Activated T-helper 17 cell treated with anti-CD3 and anti-CD28 coated beads, Interleukin-2, amount 50 U/mL, for 72 hours (primary cell): ENCODE measurements at regions not wholly inside any gene's neighbourhood (a gene's known extent, or its start where the extent isn't known, plus 50 kb on each side); places are given as distances from the start of the nearest gene placed in this dataset.
"Not testable (repeated sequence)": the region's sequence is repeated elsewhere in the genome, so short reads cannot be mapped to it uniquely, and the experiment has no call there.

Experiments
- ATAC-seq: fragments of 150-1000 bp; cut with Tn5 transposase; replicated peaks from 2 replicates; pipeline ENCODE4 v1.10.0; 2021; ENCODE audit warnings: mild to moderate bottlenecking, moderate library complexity
- H3K27ac Mint-ChIP-seq: one replicate; pipeline ENCODE4 v1.8.0; 2022; ENCODE audit warnings: mixed read lengths
- H3K27me3 Mint-ChIP-seq: one replicate; pipeline ENCODE4 v1.8.0; 2022; ENCODE audit warnings: mixed read lengths
- H3K36me3 Mint-ChIP-seq: one replicate; pipeline ENCODE4 v1.8.0; 2022; ENCODE audit warnings: low read depth, mild to moderate bottlenecking, mixed read lengths
- H3K4me1 Mint-ChIP-seq: one replicate; pipeline ENCODE4 v1.8.0; 2022; ENCODE audit warnings: mixed read lengths
- H3K4me3 Mint-ChIP-seq: one replicate; pipeline ENCODE4 v1.8.0; 2022; ENCODE audit warnings: mild to moderate bottlenecking, mixed read lengths
- H3K9me3 Mint-ChIP-seq: one replicate; pipeline ENCODE4 v1.8.0; 2022; ENCODE audit warnings: mixed read lengths

DNA sequence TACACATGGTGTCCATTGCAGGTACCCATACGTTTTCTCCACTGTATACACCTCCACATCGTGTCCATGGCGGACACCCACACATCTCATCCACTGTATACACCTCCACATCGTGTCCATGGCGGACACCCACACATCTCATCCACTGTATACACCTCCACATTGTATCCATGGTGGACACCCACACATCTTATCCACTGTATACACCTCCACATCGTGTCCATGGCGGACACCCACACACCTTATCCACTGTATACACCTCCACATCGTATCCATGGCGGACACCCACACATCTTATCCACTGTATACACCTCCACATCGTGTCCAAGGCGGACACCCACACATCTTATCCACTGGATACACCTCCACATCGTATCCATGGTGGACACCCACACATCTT is 50.4 kb upstream of the TTC34 start:
- H3K36me3 Mint-ChIP-seq, H3K4me3 Mint-ChIP-seq, ATAC-seq, H3K4me1 Mint-ChIP-seq, H3K9me3 Mint-ChIP-seq, H3K27ac Mint-ChIP-seq: not testable (repeated sequence)
- peaks cover 18% of the 10 kb centered on the region for H3K27me3 Mint-ChIP-seq

- Mint-ChIP-seq H3K4me3 (no peak overlapping the region), H3K4me1 (peaks cover 4% of the 10 kb centered on the region), H3K27ac (no peak overlapping the region), H3K27me3 (peaks cover 16% of the 10 kb centered on the region), H3K9me3 (peaks cover 2% of the 10 kb centered on the region), H3K36me3 (no peaks in the 10 kb centered on the region)
- no peak for ATAC-seq
Measured at GRCh38 chr1:2853711-2854110, 52.2 kb upstream of the TTC34 start.

DNA sequence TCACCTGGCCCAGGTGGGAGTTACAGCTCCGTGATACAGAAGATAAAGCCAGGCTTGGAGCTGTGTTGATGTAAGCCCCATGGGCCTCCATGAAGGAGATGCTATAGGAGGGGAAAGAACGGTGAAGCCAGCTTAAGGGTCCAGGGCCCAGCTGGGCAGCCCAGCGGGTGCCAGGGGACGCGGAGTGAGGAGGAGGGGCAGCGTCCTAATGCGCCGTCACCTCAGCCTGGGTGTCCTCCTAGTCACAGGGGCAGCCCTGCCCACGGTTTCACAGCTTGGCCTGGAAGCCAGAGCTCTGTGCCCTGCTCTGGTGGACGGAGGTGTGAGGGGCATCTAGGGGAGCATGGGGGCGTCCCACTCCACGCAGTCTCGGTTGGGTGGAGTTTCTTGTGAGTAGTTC is 52.7 kb upstream of the TTC34 start:
- Mint-ChIP-seq H3K4me3 (no peak overlapping the region), H3K9me3 (peaks cover 3% of the 10 kb centered on the region), H3K36me3 (no peaks in the 10 kb centered on the region), H3K27ac (no peak overlapping the region), H3K4me1 (peaks cover 6% of the 10 kb centered on the region), H3K27me3 (peaks cover 11% of the 10 kb centered on the region)
- ATAC-seq: no peak

- Mint-ChIP-seq H3K27ac (no peak overlapping the region), H3K4me3 (no peak overlapping the region), H3K27me3 (peaks cover 10% of the 10 kb centered on the region), H3K36me3 (no peaks in the 10 kb centered on the region), H3K4me1 (peaks cover 6% of the 10 kb centered on the region), H3K9me3 (peaks cover 3% of the 10 kb centered on the region)
- ATAC-seq: no peak
Measured at GRCh38 chr1:2854611-2855010, 53.1 kb upstream of the TTC34 start.

GRCh38 chr1:2855206-2856065 is 53.9 kb upstream of the TTC34 start:
- Mint-ChIP-seq H3K27me3 (peaks cover 5% of the 10 kb centered on the region), H3K4me3 (no peak overlapping the region), H3K27ac (no peak overlapping the region), H3K36me3 (no peaks in the 10 kb centered on the region), H3K4me1 (peaks cover 6% of the 10 kb centered on the region), H3K9me3 (peaks cover 3% of the 10 kb centered on the region)
- no peak for ATAC-seq

- Mint-ChIP-seq H3K27me3 (peaks cover 4% of the 10 kb centered on the region), H3K36me3 (no peaks in the 10 kb centered on the region), H3K27ac (no peak overlapping the region), H3K9me3 (peaks cover 3% of the 10 kb centered on the region), H3K4me1 (peaks cover 6% of the 10 kb centered on the region), H3K4me3 (no peak overlapping the region)
- no peak for ATAC-seq
Measured at GRCh38 chr1:2856066-2856390, 54.5 kb upstream of the TTC34 start.

DNA sequence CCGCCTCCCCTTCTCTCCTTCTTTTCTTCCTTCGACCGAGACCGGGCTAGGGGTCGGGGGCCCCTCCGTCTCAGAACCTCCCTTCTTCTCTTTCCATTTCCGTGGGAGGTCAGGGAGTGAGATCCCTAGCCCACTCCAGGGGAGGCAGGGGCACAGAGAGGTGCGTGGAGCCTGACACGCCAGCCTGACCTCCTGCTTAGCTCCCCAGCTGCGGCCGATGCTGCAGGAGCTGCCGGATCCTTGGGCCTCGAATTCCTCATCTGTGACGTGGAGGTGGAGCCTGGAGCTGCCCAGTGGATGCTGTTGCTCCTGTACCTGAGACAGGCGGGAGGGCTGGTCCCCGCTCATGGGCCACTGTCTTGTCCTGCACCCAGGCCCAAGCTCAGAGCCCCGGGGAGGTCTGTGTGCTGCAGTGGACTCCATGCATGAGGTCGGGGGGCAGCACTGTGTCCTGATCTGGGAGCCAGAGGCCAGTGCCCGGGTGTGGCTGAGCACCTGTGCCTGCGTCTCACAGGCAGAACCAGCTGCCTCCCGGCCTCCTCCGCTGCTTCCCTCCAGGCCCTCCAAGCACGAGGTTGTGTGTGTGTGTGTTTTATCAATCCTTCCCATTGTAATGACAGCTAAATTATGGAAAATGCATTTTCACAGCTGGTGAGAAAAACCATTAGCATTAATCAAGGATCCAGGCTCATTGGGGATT is 55.3 kb upstream of the TTC34 start:
- no peak overlapping the region for H3K4me3 Mint-ChIP-seq
- no peaks in the 10 kb centered on the region for H3K27me3 Mint-ChIP-seq
- peaks cover 6% of the 10 kb centered on the region for H3K4me1 Mint-ChIP-seq
- no peak overlapping the region for H3K27ac Mint-ChIP-seq
- peaks cover 3% of the 10 kb centered on the region for H3K9me3 Mint-ChIP-seq
- no peaks in the 10 kb centered on the region for H3K36me3 Mint-ChIP-seq
- no peak for ATAC-seq

DNA sequence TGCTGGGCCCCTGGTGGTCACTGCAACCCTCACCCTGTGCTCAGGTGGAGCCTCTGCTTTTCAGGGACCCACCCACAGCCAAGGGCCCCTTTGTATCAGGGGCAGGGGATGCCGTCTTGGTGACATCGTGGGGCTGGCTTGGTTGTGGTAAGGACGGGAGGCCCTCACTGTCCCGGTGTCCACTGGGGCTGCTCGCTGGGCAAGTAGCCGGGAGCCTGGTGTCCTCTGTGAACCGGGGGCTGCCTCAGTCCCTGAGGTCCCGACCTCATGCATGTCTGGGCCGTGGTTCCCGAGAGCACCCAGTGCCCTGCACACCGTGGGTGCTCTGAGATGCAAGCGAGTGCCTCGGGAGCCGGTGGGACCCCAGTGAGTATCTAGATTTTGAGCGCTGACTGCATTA is 56.0 kb upstream of the TTC34 start:
- Mint-ChIP-seq H3K27ac (no peak overlapping the region), H3K36me3 (no peaks in the 10 kb centered on the region), H3K27me3 (no peaks in the 10 kb centered on the region), H3K4me1 (peaks cover 6% of the 10 kb centered on the region), H3K9me3 (peaks cover 3% of the 10 kb centered on the region), H3K4me3 (no peak overlapping the region)
- no peak for ATAC-seq

DNA sequence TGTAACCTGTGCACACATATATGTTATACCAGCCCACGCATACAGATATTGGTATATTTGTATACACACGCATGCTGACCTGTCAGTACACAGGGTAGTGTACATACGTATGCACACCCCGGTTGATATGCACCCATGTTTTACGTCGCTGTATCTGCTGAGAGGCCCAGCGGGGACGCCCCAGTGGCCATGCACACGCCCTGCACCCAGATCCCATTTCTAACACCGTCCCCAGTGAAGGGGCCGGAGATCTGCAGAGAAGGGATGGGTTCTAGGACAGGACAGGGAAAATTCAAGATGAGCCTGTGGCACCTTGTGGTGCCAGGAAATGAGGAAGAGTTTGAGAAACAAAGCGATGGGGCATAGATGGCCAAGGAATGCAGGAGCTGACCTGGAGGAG is 57.2 kb upstream of the TTC34 start:
- no peaks in the 10 kb centered on the region for H3K36me3 Mint-ChIP-seq
- H3K9me3 Mint-ChIP-seq: peaks cover 3% of the 10 kb centered on the region
- H3K4me3 Mint-ChIP-seq: no peak overlapping the region
- ATAC-seq: no peak
- H3K4me1 Mint-ChIP-seq: peaks cover 6% of the 10 kb centered on the region
- no peaks in the 10 kb centered on the region for H3K27me3 Mint-ChIP-seq
- H3K27ac Mint-ChIP-seq: no peak overlapping the region

DNA sequence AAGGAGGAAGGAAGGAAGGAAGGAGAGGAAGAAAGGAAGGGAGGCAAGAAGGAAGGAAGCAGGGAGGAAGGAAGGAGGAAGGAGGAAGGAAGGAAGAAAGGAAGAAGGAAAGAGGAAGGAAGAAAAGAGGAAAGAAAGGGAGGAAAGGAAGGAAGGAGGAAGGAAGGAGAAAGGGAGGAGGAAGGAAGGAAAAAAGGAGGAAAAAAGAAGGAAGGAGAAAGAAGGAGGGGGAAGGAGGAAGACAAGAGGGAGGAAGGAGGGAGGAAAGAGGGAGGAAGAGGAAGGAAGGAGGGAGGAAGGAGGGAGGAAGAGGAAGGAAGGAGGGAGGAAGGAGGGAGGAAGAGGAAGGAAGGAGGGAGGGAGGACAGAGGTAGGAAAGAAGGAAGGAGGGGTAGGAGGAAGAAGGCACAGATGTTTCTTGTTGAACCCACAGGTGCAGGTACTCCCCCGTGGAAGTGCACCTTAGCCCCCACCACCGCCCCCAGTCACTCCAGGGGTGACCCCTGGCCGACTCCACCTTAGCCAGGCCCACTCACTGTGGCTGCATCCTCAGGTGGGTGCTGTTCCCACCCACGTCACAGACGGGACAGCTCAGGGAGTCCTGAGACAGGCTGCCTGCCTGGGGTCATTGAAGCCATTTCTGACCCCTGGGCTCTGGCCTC is 57.9 kb upstream of the TTC34 start:
- Mint-ChIP-seq H3K4me3 (no peak overlapping the region), H3K4me1 (peaks cover 6% of the 10 kb centered on the region), H3K9me3 (peaks cover 3% of the 10 kb centered on the region), H3K27ac (no peak overlapping the region), H3K36me3 (no peaks in the 10 kb centered on the region), H3K27me3 (no peaks in the 10 kb centered on the region)
- ATAC-seq: no peak

DNA sequence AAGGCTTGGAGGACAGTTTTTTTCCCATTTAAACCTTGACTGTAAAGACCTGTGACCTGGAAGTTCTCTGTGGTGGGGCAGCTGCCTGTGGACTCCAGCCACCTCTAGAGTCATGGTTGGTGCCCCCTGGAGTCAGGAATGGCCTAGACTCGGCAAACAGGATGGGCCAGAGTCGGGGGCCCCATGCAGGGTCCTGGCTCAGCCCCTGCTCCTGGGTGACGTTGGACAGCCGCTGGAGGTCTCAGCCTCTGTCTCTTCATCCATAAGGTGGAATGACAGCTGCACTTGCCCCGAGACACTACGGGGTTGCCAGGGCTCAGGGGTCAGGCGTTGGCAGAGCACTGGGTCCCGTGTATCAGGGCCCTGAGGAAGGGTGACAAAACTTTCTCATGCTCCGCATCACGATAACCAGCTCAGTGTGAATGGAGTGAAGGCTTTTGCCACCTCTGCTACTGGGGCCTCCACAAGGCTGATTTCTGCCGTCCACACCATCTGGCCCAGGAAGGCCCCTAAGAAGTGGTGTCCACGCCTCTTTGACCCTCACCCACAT is 58.5 kb upstream of the TTC34 start:
- ATAC-seq: no peak
- H3K36me3 Mint-ChIP-seq: no peaks in the 10 kb centered on the region
- no peak overlapping the region for H3K27ac Mint-ChIP-seq
- H3K4me3 Mint-ChIP-seq: no peak overlapping the region
- H3K4me1 Mint-ChIP-seq: peaks cover 6% of the 10 kb centered on the region
- peaks cover 3% of the 10 kb centered on the region for H3K9me3 Mint-ChIP-seq
- H3K27me3 Mint-ChIP-seq: no peaks in the 10 kb centered on the region

GRCh38 chr1:2860476-2861142 is 59.1 kb upstream of the TTC34 start:
- no peak for ATAC-seq
- no peaks in the 10 kb centered on the region for H3K36me3 Mint-ChIP-seq
- no peak overlapping the region for H3K27ac Mint-ChIP-seq

DNA sequence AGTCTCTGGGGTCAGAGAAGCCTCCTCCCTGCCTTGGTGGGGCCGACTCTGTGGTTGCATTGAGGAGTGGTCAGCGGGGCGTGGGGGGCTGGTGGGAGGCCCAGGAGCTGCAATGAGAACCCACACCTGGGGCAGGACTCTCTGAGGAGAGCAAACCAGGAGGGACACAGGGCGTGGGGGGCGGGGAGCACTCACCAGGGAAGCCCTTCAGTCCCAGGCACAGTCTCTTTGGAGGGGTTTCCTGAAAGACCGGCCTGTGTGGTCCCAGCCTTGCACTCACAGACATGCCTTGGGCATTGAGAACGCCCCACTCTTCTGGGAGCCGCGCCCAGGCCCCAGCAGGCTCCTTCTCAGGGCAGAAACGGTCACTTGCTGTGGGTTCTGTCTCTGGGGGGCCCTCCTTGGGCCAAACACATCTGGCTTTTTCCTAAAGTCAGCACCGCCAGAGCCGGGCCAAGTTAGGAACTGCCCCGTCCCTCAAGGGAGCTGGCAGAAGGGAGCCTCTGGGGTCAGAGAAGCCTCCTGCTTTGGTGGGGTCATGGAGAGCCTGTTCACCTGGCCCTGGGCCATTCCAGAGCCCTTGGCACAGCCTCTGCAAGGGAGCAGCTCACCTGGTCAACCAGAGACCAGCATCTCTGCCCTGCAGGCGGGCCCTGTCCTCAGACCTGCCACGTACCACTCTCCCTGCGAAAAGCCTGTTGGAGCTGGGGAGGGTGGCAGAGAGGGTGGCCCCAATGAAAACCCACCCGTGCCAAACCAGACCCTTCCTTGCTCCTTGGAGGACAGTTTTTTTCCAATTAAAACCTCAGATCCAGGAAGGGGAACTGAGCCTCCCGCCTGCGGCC is 59.9 kb upstream of the TTC34 start:
- H3K4me1 Mint-ChIP-seq: peaks cover 6% of the 10 kb centered on the region
- ATAC-seq: no peak
- H3K27ac Mint-ChIP-seq: no peak overlapping the region
- peaks cover 3% of the 10 kb centered on the region for H3K27me3 Mint-ChIP-seq
- H3K36me3 Mint-ChIP-seq: no peaks in the 10 kb centered on the region
- peaks cover 3% of the 10 kb centered on the region for H3K9me3 Mint-ChIP-seq
- H3K4me3 Mint-ChIP-seq: no peak overlapping the region

More at GRCh38 chr1:2860476-2861142, 59.1 kb upstream of the TTC34 start:
- Mint-ChIP-seq H3K4me3 (no peak overlapping the region), H3K4me1 (peaks cover 6% of the 10 kb centered on the region), H3K27me3 (peaks cover 3% of the 10 kb centered on the region), H3K9me3 (peaks cover 3% of the 10 kb centered on the region)
